ENCODE measurements at regions not wholly inside any gene's neighbourhood (a gene's known extent, or its start where the extent isn't known, plus 50 kb on each side); places are given as distances from the start of the nearest gene placed in this dataset.

DNA sequence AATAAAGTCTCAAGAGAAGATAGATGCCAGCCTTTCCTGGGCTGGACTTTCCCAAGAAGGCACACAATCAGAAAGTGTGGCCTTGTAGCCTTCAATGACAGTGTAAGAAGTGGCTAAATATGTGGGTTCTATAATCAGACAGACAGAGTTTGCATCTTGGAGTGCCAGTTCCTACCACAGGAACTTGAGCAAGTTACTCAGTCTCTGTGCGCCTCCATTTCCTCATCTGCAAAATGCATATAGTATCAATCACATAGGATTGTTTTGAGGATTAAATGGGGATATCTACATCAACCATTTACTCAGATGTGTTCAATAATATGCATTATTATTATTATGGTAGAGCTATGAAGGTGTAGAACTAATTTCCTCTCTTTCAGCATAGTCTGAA, 176.8 kb upstream of the PTBP2 start:
- intact Hi-C loops (cut with DNase I) = no loop called here
- H3K27me3 ChIP-seq = no peaks in the 10 kb centered on the region
- no peaks in the 10 kb centered on the region for H3K4me1 ChIP-seq
- H3K27ac ChIP-seq = no peak overlapping the region
- DNase-seq (ENCODE audit: low spot score in 2 of 2) = no peak
- H3K9me3 ChIP-seq = no peaks in the 10 kb centered on the region
- no peaks in the 10 kb centered on the region for H3K36me3 ChIP-seq
- TF ChIP-seq, protein P1, sequence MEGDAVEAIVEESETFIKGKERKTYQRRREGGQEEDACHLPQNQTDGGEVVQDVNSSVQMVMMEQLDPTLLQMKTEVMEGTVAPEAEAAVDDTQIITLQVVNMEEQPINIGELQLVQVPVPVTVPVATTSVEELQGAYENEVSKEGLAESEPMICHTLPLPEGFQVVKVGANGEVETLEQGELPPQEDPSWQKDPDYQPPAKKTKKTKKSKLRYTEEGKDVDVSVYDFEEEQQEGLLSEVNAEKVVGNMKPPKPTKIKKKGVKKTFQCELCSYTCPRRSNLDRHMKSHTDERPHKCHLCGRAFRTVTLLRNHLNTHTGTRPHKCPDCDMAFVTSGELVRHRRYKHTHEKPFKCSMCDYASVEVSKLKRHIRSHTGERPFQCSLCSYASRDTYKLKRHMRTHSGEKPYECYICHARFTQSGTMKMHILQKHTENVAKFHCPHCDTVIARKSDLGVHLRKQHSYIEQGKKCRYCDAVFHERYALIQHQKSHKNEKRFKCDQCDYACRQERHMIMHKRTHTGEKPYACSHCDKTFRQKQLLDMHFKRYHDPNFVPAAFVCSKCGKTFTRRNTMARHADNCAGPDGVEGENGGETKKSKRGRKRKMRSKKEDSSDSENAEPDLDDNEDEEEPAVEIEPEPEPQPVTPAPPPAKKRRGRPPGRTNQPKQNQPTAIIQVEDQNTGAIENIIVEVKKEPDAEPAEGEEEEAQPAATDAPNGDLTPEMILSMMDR (IDR thresholded peaks at IDR 0.05) = no peak
- no peak overlapping the region for H3K4me3 ChIP-seq

DNA sequence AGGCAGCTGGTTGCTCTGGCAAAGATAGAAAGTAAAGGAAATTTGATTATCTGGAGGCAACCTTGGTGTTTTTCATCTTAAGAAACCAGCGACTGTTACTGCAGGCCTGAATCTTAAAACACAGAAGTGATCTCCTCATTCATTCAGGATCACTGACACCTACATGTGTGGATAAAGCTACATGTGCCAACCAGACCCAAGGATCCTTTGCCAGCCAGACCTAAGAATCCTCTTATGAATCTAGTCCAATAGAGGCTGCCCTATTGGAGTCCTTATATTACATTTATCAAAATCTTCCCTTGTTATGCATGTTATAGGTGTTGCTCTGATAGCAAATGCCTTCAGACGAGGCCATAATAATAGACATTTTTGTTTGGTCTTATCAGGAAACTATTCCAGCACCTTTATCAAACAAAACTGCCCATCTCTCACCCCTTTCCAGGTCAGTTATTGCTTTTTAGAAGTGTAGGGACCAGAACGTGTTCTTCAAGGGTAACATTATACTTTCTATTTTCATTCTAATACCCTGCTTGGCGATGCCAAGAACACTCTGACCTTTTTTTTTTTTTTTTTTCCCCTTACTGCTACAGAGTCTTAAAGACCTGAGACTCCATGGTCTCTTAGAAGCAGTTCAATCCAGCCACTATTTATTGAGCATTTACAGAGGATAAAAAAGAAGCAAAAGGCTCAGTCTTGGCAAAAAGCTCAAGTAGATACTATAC, 175.5 kb upstream of the PTBP2 start:
- Histone ChIP-seq H3K27me3 (no peaks in the 10 kb centered on the region), H3K36me3 (no peaks in the 10 kb centered on the region), H3K27ac (no peak overlapping the region), H3K4me1 (no peaks in the 10 kb centered on the region), H3K4me3 (no peak overlapping the region), H3K9me3 (no peaks in the 10 kb centered on the region)
- no peak for DNase-seq (ENCODE audit: low spot score in 2 of 2)
- TF ChIP-seq, protein P1 (IDR thresholded peaks at IDR 0.05) = no peak
- intact Hi-C loops (cut with DNase I) = no loop called here

- intact Hi-C loops (cut with DNase I) = no loop called here
- TF ChIP-seq, protein P1 (IDR thresholded peaks at IDR 0.05) = no peak
- Histone ChIP-seq H3K4me3 (no peak overlapping the region), H3K36me3 (no peaks in the 10 kb centered on the region), H3K27ac (no peak overlapping the region), H3K4me1 (no peaks in the 10 kb centered on the region), H3K27me3 (no peaks in the 10 kb centered on the region), H3K9me3 (no peaks in the 10 kb centered on the region)
- no peak for DNase-seq (ENCODE audit: low spot score in 2 of 2)
Measured at GRCh38 chr1:96550061-96550460, 171.5 kb upstream of the PTBP2 start.

- H3K4me1 ChIP-seq = no peaks in the 10 kb centered on the region
- no peaks in the 10 kb centered on the region for H3K36me3 ChIP-seq
- no peaks in the 10 kb centered on the region for H3K9me3 ChIP-seq
- H3K4me3 ChIP-seq = no peak overlapping the region
- no peaks in the 10 kb centered on the region for H3K27me3 ChIP-seq
- no peak for DNase-seq (ENCODE audit: low spot score in 2 of 2)
- TF ChIP-seq, protein P1 (IDR thresholded peaks at IDR 0.05) = no peak
- intact Hi-C loops (cut with DNase I) = no loop called here
- H3K27ac ChIP-seq = no peak overlapping the region
Measured at GRCh38 chr1:96552451-96552850, 169.1 kb upstream of the PTBP2 start.

- intact Hi-C loops (cut with DNase I) = no loop called here
Measured at GRCh38 chr1:96553811-96554210, 167.8 kb upstream of the PTBP2 start.

More at GRCh38 chr1:96553811-96554210, 167.8 kb upstream of the PTBP2 start:
- H3K4me3 ChIP-seq = no peak overlapping the region
- H3K27ac ChIP-seq = no peak overlapping the region
- no peaks in the 10 kb centered on the region for H3K4me1 ChIP-seq
- H3K27me3 ChIP-seq = no peaks in the 10 kb centered on the region
- no peaks in the 10 kb centered on the region for H3K36me3 ChIP-seq
- no peak for DNase-seq (ENCODE audit: low spot score in 2 of 2)
- H3K9me3 ChIP-seq = no peaks in the 10 kb centered on the region
- TF ChIP-seq, protein P1 (IDR thresholded peaks at IDR 0.05) = no peak
